Memory B cell (primary cell): ENCODE measurements at regions not wholly inside any gene's neighbourhood (a gene's known extent, or its start where the extent isn't known, plus 50 kb on each side); places are given as distances from the start of the nearest gene placed in this dataset.
"Not testable (repeated sequence)": the region's sequence is repeated elsewhere in the genome, so short reads cannot be mapped to it uniquely, and the experiment has no call there.

Experiments used
- ATAC-seq: fragments of 150-1000 bp; cut with Tn5 transposase; 2 replicates; pipeline ENCODE4 v1.10.0; 2021; ENCODE audit warnings: low read depth, mild to moderate bottlenecking, moderate library complexity
- DNase-seq, 2 donors: peaks; one replicate each; pipeline ENCODE4 v3.0.0; 2022; ENCODE audit warnings: low spot score in 2 of 2
- H3K27ac Mint-ChIP-seq: one replicate; pipeline ENCODE4 v1.8.0; 2022; ENCODE audit warnings: mild to moderate bottlenecking, moderate library complexity, mixed read lengths
- H3K27me3 Mint-ChIP-seq: one replicate; pipeline ENCODE4 v1.8.0; 2022; ENCODE audit warnings: mixed read lengths
- H3K36me3 Mint-ChIP-seq: one replicate; pipeline ENCODE4 v1.8.0; 2022; ENCODE audit warnings: mild to moderate bottlenecking, mixed read lengths
- H3K4me1 Mint-ChIP-seq: one replicate; pipeline ENCODE4 v1.8.0; 2022; ENCODE audit warnings: mixed read lengths
- H3K4me3 Mint-ChIP-seq: one replicate; pipeline ENCODE4 v1.8.0; 2022; ENCODE audit warnings: mild to moderate bottlenecking, moderate library complexity, mixed read lengths
- H3K9me3 Mint-ChIP-seq: one replicate; pipeline ENCODE4 v1.8.0; 2022; ENCODE audit warnings: mixed read lengths

DNA sequence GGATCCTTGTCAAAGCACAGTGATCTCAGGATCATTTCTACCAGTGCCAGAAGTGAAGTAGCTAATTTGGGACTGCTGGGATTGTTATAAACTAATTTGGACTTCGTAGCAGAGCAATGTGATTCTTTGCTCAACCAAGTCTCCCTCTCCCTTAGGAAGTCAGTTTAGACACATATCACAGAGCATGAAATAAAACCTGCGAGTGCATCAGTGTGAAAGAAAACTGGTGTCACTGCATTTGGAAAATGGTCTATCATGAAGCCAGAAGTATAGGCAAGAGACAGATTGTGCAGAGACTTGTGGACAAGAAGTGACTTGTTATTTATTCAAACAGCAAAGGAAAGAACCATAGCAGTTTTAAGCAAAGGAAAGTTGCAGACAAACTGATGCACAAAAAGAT, 560.5 kb upstream of the NRG3 start:
- H3K9me3 Mint-ChIP-seq: peaks cover 2% of the 10 kb centered on the region
- no peak for DNase-seq
- H3K36me3 Mint-ChIP-seq: no peaks in the 10 kb centered on the region
- H3K4me1 Mint-ChIP-seq: no peaks in the 10 kb centered on the region
- H3K4me3 Mint-ChIP-seq: no peak overlapping the region
- ATAC-seq: no peak
- H3K27ac Mint-ChIP-seq: no peak overlapping the region
- no peaks in the 10 kb centered on the region for H3K27me3 Mint-ChIP-seq

DNA sequence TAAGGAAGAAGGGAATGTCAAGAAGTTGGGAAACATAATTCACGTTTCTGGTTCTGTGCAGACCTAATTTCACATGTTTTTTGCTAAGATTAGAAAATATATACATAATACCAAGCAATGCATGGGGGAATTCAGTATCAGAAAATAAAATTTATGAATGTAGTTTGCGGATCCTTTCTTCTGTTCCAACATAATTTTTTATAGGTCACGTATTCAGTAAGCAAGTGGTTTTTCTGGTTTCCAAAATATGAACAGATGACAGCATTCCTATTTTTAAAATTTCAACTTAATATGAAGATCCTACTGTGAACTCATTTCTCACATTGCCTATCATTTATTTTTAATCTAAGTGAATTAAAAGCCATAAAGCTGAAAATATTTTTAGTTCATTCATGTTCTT, 560.0 kb upstream of the NRG3 start:
- no peak overlapping the region for H3K27ac Mint-ChIP-seq
- no peaks in the 10 kb centered on the region for H3K36me3 Mint-ChIP-seq
- H3K4me1 Mint-ChIP-seq: no peaks in the 10 kb centered on the region
- H3K27me3 Mint-ChIP-seq: no peaks in the 10 kb centered on the region
- no peak overlapping the region for H3K4me3 Mint-ChIP-seq
- ATAC-seq (no peak), DNase-seq (no peak)
- peaks cover 2% of the 10 kb centered on the region for H3K9me3 Mint-ChIP-seq

DNA sequence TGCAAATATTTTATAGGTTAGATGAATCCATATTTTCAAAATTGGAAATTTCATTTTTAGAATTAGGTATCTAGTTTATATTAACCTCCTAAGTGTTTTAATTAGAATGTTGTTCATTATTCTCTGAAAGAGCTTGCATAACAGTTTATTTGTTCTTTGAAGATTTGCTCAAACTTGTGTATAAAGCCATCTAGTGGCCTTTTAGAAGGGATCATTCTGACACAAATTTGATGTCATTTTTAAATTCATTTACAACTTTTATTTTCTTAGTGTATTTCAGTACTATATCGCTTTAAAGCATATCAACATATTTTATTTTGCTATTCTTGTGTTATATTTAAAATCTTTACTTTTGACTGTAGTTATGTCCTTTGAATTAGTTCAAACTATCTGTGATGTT, 527.0 kb upstream of the NRG3 start:
- Mint-ChIP-seq H3K36me3 (no peaks in the 10 kb centered on the region), H3K27ac (no peak overlapping the region)

DNA sequence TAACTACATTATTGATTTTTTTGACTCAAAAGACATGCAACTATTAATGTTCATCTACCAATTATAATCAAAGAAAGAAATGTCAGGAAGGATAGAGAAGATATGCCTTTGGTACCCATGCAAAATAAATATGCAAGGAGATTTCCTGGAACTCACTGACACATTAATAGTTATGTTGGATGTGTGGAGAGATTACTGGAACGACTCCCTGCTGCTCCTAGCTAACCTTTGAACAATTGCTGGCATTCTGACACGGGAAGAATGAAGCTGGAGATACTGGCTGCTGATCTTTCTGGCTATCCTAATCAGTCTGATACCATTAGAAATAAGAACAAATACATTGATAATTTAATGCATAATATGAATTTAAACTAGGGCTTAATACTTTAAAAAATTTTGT, 507.9 kb upstream of the NRG3 start:
- DNase-seq (no peak), ATAC-seq (no peak)
- H3K4me3 Mint-ChIP-seq: no peak overlapping the region
- H3K9me3 Mint-ChIP-seq: peaks cover 1% of the 10 kb centered on the region
- no peaks in the 10 kb centered on the region for H3K4me1 Mint-ChIP-seq
- H3K27me3 Mint-ChIP-seq: no peaks in the 10 kb centered on the region
- no peaks in the 10 kb centered on the region for H3K36me3 Mint-ChIP-seq
- no peak overlapping the region for H3K27ac Mint-ChIP-seq

More for the DNA sequence above, 527.0 kb upstream of the NRG3 start:
- Mint-ChIP-seq H3K27me3 (no peaks in the 10 kb centered on the region), H3K4me3 (no peak overlapping the region), H3K4me1 (no peaks in the 10 kb centered on the region), H3K9me3 (peaks cover 2% of the 10 kb centered on the region)
- DNase-seq (no peak), ATAC-seq (no peak)

DNA sequence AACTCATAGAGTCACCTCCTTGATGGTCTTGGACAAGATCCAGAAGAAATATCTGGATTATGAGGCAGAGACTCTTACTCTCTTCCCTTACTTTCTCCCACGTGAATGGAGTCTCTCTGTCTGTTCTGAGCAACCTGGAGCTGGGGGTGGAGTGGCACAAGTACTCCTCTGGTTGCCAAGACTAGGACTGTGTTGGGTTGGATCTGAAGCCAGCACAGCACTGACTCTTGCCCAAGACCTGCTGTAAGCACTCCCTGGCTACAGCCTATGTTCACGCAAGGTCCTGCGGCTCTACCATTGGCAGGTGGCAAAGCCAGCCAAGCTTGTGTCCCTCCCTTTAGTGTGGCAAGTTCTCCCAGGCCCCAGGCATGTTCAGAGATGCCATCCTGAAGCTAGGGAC, 488.2 kb upstream of the NRG3 start:
- no peak overlapping the region for H3K4me3 Mint-ChIP-seq
- DNase-seq: no peak
- ATAC-seq: no peak
- H3K36me3 Mint-ChIP-seq: no peaks in the 10 kb centered on the region
- no peaks in the 10 kb centered on the region for H3K4me1 Mint-ChIP-seq
- no peaks in the 10 kb centered on the region for H3K27me3 Mint-ChIP-seq
- H3K27ac Mint-ChIP-seq: no peak overlapping the region
- peaks cover 2% of the 10 kb centered on the region for H3K9me3 Mint-ChIP-seq

DNA sequence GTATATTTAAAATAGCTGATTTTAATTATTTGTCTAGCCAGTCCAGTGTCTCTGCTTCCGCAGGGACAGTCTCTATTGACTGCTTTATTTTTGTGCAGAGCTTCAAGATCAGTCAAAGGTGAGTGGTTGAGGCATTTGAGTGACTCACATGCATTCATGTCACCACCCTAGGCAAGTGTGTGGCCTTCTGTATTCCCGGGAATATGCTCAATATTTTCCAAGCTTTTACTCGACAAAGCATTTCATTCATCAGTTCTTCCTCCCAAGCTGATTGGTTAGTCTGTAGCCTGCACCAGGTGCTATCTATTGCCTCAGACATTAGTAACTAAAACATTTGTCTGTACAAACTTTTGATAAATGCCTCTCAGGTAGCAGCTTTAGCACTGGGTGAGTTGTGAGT, 471.5 kb upstream of the NRG3 start:
- peaks cover 2% of the 10 kb centered on the region for H3K9me3 Mint-ChIP-seq
- H3K27ac Mint-ChIP-seq: no peak overlapping the region
- DNase-seq: no peak
- H3K36me3 Mint-ChIP-seq: no peaks in the 10 kb centered on the region
- no peaks in the 10 kb centered on the region for H3K27me3 Mint-ChIP-seq
- H3K4me1 Mint-ChIP-seq: no peaks in the 10 kb centered on the region
- no peak for ATAC-seq
- no peak overlapping the region for H3K4me3 Mint-ChIP-seq

DNA sequence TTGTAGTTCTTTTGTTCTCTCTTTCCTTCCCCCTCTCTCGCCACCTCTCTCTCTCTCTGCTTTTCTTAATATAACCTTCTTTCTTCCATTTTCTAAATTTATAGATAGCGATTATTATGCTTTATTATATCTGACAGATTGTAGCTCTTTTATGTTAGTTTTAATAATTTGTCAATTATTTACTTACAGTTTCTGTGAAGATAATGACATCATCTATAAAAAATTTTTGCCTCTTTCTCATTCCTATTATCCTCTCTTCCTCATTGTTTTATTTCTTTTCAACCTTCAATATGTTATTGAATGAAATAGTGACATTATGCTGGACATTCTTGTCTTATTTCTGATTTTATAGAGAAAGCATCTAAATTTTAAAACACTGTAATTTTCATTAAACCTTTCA, 469.6 kb upstream of the NRG3 start:
- Mint-ChIP-seq H3K27ac (no peak overlapping the region), H3K4me1 (no peaks in the 10 kb centered on the region), H3K27me3 (no peaks in the 10 kb centered on the region), H3K9me3 (peaks cover 2% of the 10 kb centered on the region), H3K36me3 (no peaks in the 10 kb centered on the region), H3K4me3 (no peak overlapping the region)
- ATAC-seq (no peak), DNase-seq (no peak)

DNA sequence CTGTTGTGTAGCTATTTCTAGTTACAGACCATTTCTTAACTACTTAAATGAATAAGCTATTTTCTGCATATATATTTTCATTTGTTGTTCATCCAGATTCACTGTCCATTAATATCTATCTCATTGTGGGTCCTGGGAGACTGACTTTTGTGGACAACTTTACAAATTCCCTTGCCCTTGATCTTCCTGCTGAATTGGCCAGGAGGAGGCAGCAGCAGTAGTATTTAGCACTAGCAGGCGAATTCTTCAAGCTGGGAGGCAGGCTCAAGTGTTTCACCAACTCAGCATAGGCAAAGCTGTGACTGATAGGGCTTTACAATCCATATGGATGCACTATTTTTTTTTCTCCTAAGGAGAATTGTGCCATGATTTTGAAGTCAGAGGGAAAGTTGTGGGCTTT, 461.0 kb upstream of the NRG3 start:
- no peak overlapping the region for H3K4me3 Mint-ChIP-seq
- no peaks in the 10 kb centered on the region for H3K27me3 Mint-ChIP-seq
- H3K4me1 Mint-ChIP-seq: no peaks in the 10 kb centered on the region
- no peak for ATAC-seq
- no peak overlapping the region for H3K27ac Mint-ChIP-seq
- no peak for DNase-seq
- H3K9me3 Mint-ChIP-seq: peaks cover 3% of the 10 kb centered on the region
- H3K36me3 Mint-ChIP-seq: no peaks in the 10 kb centered on the region

DNA sequence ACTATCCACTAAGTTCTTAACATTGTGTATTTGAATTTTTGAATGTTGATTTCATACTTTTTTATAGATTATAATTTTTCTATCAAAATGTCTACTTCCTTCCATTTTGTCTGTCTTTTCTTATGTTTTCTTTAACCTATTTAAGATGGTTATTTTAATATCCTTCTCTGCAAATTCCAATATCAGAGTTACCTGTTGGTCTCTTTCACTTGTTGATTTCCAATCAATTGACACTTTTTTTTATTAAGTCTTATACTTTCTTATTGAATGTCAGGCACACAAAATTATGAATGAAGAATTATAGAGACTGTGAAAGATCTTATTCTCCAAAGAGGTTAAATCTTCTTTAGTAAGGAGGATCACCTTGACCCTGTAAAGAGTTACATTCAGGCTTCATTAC, 448.3 kb upstream of the NRG3 start:
- Mint-ChIP-seq H3K9me3 (peaks cover 7% of the 10 kb centered on the region), H3K36me3 (no peaks in the 10 kb centered on the region), H3K4me1 (no peaks in the 10 kb centered on the region), H3K4me3 (no peak overlapping the region), H3K27ac (no peak overlapping the region), H3K27me3 (no peaks in the 10 kb centered on the region)
- ATAC-seq: no peak
- no peak for DNase-seq

DNA sequence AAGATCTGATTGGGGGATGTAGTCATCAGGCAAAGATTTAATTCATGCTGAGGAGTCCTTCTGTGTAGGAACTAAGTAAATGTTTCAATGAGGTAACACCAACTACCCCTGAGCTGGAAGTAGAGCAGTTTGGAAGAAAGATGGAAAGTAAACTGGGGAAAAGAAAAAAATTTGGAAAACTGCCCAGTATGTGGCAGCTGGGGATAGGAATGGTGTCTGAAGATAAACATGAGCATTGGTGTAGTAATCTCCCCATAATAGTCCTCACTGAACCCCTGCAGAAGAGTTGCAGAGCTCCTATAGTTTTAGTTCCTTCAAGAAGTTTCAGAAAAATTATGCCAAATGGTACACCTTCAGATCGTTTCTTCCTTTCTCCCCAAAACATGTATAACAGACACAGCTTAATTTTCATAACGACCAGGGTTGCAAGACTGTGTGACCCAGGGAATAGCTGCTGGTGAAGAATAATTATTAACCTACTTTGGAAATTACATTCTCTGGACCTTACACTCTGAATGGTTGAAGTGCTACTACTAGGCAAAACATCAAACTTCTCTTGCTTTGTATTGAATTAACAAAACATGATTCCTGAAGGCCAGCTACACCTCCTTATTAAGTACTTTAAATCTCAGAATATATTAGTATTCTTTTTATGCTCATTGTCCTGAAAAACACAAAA, 446.4 kb upstream of the NRG3 start:
- no peak overlapping the region for H3K27ac Mint-ChIP-seq
- H3K4me3 Mint-ChIP-seq: no peak overlapping the region
- no peaks in the 10 kb centered on the region for H3K4me1 Mint-ChIP-seq
- no peaks in the 10 kb centered on the region for H3K27me3 Mint-ChIP-seq
- no peaks in the 10 kb centered on the region for H3K36me3 Mint-ChIP-seq
- ATAC-seq (no peak), DNase-seq (no peak)
- H3K9me3 Mint-ChIP-seq: peaks cover 10% of the 10 kb centered on the region

DNA sequence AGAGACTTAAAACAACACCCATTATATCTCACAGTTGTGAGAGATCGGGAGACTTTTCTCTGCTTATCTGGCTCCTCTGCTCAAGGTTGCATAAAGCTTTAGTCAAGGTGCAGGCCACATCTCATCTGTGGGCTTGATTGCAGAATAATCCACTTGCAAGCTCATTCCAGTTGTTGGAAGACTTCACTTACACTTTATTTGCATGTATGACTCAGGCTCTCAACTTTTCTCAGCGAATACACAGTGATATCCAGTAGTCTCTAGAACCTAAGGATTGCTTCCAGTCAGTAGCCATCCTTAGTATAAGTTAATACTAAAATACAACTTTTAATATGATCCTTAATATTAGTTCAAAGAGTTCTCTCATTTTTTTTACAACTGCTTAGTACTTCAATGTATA, 435.5 kb upstream of the NRG3 start:
- Mint-ChIP-seq H3K4me3 (no peak overlapping the region), H3K27ac (no peak overlapping the region), H3K9me3 (peaks cover 4% of the 10 kb centered on the region), H3K36me3 (no peaks in the 10 kb centered on the region), H3K4me1 (no peaks in the 10 kb centered on the region), H3K27me3 (no peaks in the 10 kb centered on the region)
- no peak for DNase-seq
- ATAC-seq: no peak

DNA sequence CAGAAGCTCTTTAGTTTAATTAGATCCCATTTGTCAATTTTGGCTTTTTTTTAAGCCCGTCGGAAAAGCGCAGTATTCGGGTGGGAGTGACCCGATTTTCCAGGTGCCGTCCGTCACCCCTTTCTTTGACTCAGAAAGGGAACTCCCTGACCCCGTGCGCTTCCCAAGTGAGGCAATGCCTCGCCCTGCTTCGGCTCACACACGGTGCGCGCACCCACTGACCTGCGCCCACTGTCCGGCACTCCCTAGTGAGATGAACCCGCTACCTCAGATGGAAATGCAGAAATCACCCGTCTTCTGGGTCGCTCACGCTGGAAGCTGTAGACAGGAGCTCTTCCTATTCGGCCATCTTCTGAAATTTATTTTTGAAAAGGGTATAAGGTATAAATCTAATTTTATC, 433.4 kb upstream of the NRG3 start:
- not testable (repeated sequence) for H3K36me3 Mint-ChIP-seq, ATAC-seq, H3K4me3 Mint-ChIP-seq, H3K9me3 Mint-ChIP-seq, DNase-seq, H3K27me3 Mint-ChIP-seq, H3K4me1 Mint-ChIP-seq, H3K27ac Mint-ChIP-seq

DNA sequence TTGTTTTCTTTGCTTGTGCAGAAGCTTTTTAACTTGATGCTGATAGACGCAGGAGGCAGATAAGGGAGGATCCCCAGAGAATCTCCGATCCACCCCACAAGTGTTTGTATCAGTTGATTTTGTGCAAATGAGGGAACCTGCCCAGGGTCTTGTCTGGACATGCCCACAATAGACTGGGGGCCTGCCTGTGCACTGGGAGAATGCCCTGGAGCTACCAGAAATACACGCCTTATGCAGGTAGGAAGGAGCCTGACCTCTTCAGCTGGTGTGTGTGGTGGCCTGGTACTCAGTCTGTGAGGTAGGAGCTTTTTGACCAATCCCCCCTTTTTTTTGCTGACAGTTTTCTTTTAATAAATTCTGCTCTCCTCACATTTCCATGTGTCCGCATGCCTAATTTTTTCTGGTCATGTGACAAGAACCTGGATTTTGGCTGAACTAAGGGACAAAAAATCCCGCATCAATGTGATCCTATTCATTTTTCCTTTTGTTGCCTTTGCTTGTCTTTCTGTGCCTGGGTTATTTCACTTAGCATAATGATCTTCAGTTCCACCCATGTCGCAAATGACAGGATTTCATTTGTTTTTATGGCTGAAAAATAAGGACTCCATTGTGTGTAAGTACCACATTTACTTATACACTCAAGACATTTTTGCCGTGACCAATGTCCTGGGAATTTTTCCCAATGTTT, 430.6 kb upstream of the NRG3 start:
- ATAC-seq (no peak), DNase-seq (no peak)
- no peak overlapping the region for H3K27ac Mint-ChIP-seq
- H3K4me1 Mint-ChIP-seq: no peaks in the 10 kb centered on the region
- H3K4me3 Mint-ChIP-seq: no peak overlapping the region
- no peaks in the 10 kb centered on the region for H3K36me3 Mint-ChIP-seq
- H3K27me3 Mint-ChIP-seq: no peaks in the 10 kb centered on the region
- peaks cover 2% of the 10 kb centered on the region for H3K9me3 Mint-ChIP-seq

DNA sequence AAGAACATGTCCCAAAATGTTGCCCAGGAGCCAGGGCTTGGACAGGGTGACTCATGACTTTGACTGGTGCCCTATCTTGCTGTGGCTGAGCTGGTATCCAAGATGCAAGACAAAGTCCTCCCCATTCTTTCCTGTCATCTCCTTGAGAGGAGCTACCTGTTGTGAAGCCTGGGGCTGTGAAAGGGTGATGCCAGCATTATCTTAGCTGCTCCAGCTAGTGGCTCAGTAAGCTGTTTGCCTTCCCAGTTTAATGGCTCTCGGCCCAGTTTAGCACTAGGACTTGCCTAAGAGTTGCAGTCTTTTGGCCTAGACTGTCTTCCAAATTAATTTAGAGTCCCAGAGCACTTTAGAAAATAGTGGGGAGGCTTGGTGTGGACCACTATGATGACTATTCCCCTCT, 424.3 kb upstream of the NRG3 start:
- Mint-ChIP-seq H3K9me3 (no peaks in the 10 kb centered on the region), H3K4me3 (no peak overlapping the region), H3K27ac (no peak overlapping the region), H3K36me3 (no peaks in the 10 kb centered on the region), H3K4me1 (no peaks in the 10 kb centered on the region), H3K27me3 (no peaks in the 10 kb centered on the region)
- DNase-seq (no peak), ATAC-seq (no peak)

DNA sequence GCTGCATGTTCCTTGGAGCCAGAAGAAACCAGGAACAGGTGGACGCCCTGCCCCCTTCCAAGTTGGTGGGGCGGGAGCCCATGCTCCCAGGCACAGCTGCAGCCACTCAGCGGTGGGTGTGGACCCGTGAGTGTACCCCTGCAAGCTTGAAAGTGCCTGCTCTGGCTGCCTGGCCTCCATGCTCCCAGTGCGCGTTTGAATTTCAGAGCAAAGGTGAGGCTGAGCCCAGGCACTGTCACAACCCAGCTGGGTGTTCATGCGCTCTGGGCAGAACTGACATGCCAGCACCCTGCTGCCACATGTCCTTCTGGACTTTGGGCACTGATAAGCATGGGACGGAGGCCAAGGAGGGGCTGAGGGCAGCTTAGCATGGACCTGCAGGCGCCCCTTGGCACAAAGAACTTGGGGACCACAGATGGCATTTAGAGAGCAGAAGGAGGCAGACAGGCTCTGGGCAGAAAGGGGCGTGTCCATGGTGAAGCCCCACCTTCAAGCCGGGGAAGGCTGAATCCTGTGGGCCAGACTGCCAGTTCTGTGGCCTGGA, 402.0 kb upstream of the NRG3 start:
- Mint-ChIP-seq H3K4me1 (no peaks in the 10 kb centered on the region), H3K9me3 (peaks cover 4% of the 10 kb centered on the region), H3K27me3 (no peaks in the 10 kb centered on the region), H3K36me3 (no peaks in the 10 kb centered on the region), H3K27ac (no peak overlapping the region), H3K4me3 (no peak overlapping the region)
- ATAC-seq (no peak), DNase-seq (no peak)
